Activated T-helper 17 cell treated with anti-CD3 and anti-CD28 coated beads, Interleukin-2, amount 50 U/mL, for 72 hours (primary cell): ENCODE measurements at regions not wholly inside any gene's neighbourhood (a gene's known extent, or its start where the extent isn't known, plus 50 kb on each side); places are given as distances from the start of the nearest gene placed in this dataset.
"Not testable (repeated sequence)": the region's sequence is repeated elsewhere in the genome, so short reads cannot be mapped to it uniquely, and the experiment has no call there.

ENCODE experiments used
- ATAC-seq: fragments of 150-1000 bp; cut with Tn5 transposase; replicated peaks from 2 replicates; pipeline ENCODE4 v1.10.0; 2021; ENCODE audit warnings: mild to moderate bottlenecking, moderate library complexity
- H3K27ac Mint-ChIP-seq: one replicate; pipeline ENCODE4 v1.8.0; 2022; ENCODE audit warnings: mixed read lengths
- H3K27me3 Mint-ChIP-seq: one replicate; pipeline ENCODE4 v1.8.0; 2022; ENCODE audit warnings: mixed read lengths
- H3K36me3 Mint-ChIP-seq: one replicate; pipeline ENCODE4 v1.8.0; 2022; ENCODE audit warnings: low read depth, mild to moderate bottlenecking, mixed read lengths
- H3K4me1 Mint-ChIP-seq: one replicate; pipeline ENCODE4 v1.8.0; 2022; ENCODE audit warnings: mixed read lengths
- H3K4me3 Mint-ChIP-seq: one replicate; pipeline ENCODE4 v1.8.0; 2022; ENCODE audit warnings: mild to moderate bottlenecking, mixed read lengths
- H3K9me3 Mint-ChIP-seq: one replicate; pipeline ENCODE4 v1.8.0; 2022; ENCODE audit warnings: mixed read lengths

DNA sequence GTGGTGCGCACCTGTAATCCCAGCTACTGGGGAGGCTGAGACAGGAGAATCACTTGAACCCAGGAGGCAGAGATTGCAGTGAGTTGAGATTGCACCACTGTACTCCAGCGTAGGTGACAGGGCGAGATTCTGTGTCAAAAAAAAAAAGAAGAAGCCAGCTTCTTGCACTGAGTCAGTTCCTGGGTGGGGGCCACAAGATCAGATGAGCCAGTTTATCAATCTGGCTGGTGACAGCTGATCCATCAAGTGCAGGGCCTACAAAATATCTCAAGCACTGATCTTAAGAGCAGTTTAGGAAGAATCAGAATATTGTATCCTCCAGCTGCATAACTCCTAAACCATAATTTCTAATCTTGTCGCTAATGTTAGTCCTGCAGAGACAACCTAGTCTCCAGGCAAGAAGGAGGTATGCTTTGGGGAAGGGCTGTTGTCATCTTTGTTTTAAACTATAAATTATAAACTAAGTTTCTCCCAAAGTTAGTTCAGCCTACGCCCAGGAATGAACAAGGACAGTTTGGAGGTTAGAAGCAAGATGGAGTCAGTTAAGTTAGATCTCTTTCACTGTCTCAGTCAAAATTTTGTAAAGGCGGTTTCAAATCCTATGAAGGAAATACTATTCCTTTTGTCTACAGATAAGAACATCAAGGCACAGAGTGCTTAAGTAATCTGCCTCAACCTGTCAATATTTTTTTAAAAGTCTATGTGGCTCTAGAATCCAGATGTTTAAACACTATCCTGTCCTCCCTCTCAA is 139.0 kb upstream of the NUDT4 start:
- H3K27ac Mint-ChIP-seq, H3K4me3 Mint-ChIP-seq, H3K9me3 Mint-ChIP-seq, H3K36me3 Mint-ChIP-seq, H3K27me3 Mint-ChIP-seq, H3K4me1 Mint-ChIP-seq, ATAC-seq: not testable (repeated sequence)

DNA sequence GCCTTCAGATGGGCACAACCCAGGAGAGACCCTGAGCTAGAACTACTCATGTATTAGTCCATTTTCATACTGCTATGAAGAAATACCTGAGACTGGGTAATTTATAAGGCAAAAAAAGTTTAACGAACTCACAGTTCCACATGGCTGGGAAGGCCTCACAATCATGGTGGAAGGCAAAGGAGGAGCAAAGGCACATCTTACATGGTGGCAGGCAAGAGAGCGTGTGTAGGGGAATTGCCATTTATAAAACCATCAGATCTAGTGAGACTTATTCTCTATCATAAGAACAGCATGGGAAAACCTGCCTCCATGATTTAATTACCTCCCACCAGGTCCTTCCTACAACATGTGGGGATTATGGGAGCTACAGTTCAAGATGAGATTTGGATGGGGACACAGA is 137.9 kb upstream of the NUDT4 start:
- not testable (repeated sequence) for H3K27me3 Mint-ChIP-seq, H3K36me3 Mint-ChIP-seq, H3K4me3 Mint-ChIP-seq, H3K27ac Mint-ChIP-seq, ATAC-seq, H3K9me3 Mint-ChIP-seq
- H3K4me1 Mint-ChIP-seq: peaks cover 16% of the 10 kb centered on the region

GRCh38 chr12:93242154-93242972 is 135.4 kb upstream of the NUDT4 start:
- Mint-ChIP-seq H3K4me3 (no peak overlapping the region), H3K4me1 (peaks cover 19% of the 10 kb centered on the region), H3K36me3 (no peaks in the 10 kb centered on the region), H3K9me3 (no peaks in the 10 kb centered on the region), H3K27ac (no peak overlapping the region), H3K27me3 (no peaks in the 10 kb centered on the region)
- no peak for ATAC-seq

DNA sequence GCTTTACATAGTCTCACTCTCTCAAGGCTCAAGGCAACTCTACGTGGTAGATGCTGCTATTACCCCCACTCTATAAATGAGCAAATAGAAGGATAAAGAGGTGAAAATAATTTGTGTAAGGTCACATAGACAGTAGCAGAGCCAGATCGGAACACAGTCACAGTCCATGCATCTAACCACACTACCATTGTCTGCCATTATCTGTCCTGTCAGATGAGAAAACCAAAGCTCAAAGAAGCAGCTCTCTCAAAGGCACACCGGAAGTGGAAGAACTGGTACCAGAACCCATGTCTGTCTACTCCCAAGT is 134.4 kb upstream of the NUDT4 start:
- Mint-ChIP-seq H3K36me3 (no peaks in the 10 kb centered on the region), H3K4me3 (no peak overlapping the region), H3K9me3 (no peaks in the 10 kb centered on the region), H3K27ac (no peak overlapping the region), H3K4me1 (peaks cover 22% of the 10 kb centered on the region), H3K27me3 (no peaks in the 10 kb centered on the region)
- ATAC-seq: no peak

DNA sequence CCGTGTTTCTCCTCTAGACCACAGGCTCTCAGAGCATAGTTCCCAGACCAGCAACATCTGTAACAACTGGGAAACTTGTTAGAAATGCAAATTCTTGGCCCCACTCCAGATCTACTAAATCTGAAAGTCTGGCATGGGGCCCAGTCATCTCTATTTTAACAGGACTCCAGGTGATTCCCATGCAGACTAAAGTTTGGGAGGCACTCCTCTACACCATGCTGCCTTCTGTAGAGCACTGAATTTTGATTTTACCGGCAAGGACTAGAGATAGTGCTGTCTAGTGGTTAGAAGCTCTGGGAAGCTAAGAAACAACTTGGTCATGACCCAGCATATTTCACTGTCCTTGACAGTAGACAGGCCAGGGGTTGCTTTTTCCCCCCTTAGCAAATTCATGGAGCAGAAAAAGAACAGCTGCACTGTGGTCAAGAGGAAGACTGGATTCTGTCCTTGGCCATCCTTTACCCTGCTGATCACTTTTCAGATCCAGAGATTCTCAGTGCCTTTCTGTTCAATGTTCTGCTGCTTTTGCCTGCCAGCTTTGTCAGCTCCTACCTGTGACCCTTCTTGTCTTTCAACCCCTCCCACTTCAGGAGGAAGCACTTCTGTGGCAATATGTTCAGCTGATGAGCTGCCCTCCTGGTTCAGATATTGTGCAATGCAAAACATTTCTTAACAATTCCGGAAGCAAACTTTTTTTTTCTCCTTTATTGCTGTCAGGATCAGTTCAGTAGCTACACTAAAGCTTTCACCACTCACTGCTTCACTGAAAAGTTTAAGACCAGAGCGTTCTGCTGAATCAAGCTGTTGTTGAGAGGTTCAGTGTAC is 133.8 kb upstream of the NUDT4 start:
- Mint-ChIP-seq H3K27me3 (no peaks in the 10 kb centered on the region), H3K4me1 (peaks cover 27% of the 10 kb centered on the region), H3K27ac (peak overlapping the region; percentile 65), H3K4me3 (peak overlapping the region; percentile 52), H3K9me3 (no peaks in the 10 kb centered on the region), H3K36me3 (no peaks in the 10 kb centered on the region)
- peak; percentile 31 for ATAC-seq

DNA sequence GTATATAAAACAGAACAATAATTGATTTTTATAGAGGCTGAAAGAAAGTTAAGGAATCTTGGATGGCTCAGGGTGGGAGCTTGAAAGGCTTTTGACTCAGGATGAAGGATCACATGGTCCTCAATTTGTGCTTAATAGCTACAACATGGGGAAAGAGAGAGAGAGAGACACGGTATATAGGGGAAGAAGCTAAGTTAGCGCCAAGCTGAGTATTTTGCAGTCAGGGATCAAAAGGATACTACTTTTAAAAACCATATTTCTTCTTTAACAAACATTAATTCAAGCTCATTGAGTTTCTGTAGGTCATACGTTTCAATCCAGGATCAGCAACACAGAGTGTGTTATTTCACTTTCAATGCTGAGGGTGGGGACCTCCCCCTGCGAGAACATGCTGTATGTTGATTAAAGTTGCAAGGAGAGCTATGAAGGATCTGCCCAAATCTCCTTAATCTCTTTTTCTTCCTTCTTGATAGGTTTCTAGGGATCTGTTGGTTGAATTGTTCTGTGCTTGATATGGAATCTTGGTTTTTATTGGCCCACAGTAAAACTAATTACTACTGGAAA is 133.1 kb upstream of the NUDT4 start:
- no peaks in the 10 kb centered on the region for H3K27me3 Mint-ChIP-seq
- H3K4me1 Mint-ChIP-seq: peaks cover 34% of the 10 kb centered on the region
- no peaks in the 10 kb centered on the region for H3K9me3 Mint-ChIP-seq
- peak overlapping the region; percentile 52 for H3K4me3 Mint-ChIP-seq
- peak; percentile 82 for ATAC-seq
- H3K36me3 Mint-ChIP-seq: no peaks in the 10 kb centered on the region
- peak overlapping the region; percentile 65 for H3K27ac Mint-ChIP-seq

GRCh38 chr12:93245543-93245942 is 132.2 kb upstream of the NUDT4 start:
- Mint-ChIP-seq H3K27me3 (no peaks in the 10 kb centered on the region), H3K4me1 (peaks cover 34% of the 10 kb centered on the region), H3K27ac (no peak overlapping the region), H3K36me3 (no peaks in the 10 kb centered on the region), H3K9me3 (no peaks in the 10 kb centered on the region), H3K4me3 (no peak overlapping the region)
- ATAC-seq: no peak

- Mint-ChIP-seq H3K27me3 (no peaks in the 10 kb centered on the region), H3K9me3 (no peaks in the 10 kb centered on the region), H3K36me3 (no peaks in the 10 kb centered on the region), H3K4me3 (no peak overlapping the region), H3K27ac (no peak overlapping the region), H3K4me1 (peaks cover 34% of the 10 kb centered on the region)
- ATAC-seq: no peak
Measured at GRCh38 chr12:93247313-93247991, 130.3 kb upstream of the NUDT4 start.

- H3K4me3 Mint-ChIP-seq: no peak overlapping the region
- H3K36me3 Mint-ChIP-seq: no peaks in the 10 kb centered on the region
- H3K4me1 Mint-ChIP-seq: peaks cover 15% of the 10 kb centered on the region
- no peaks in the 10 kb centered on the region for H3K27me3 Mint-ChIP-seq
- peaks cover 10% of the 10 kb centered on the region for H3K9me3 Mint-ChIP-seq
- no peak overlapping the region for H3K27ac Mint-ChIP-seq
- ATAC-seq: no peak
Measured at GRCh38 chr12:93252221-93252620, 125.5 kb upstream of the NUDT4 start.

GRCh38 chr12:93254911-93255310 is 122.8 kb upstream of the NUDT4 start:
- Mint-ChIP-seq H3K36me3 (no peaks in the 10 kb centered on the region), H3K27me3 (no peaks in the 10 kb centered on the region), H3K9me3 (peaks cover 10% of the 10 kb centered on the region), H3K27ac (no peak overlapping the region), H3K4me1 (no peaks in the 10 kb centered on the region), H3K4me3 (no peak overlapping the region)
- ATAC-seq: no peak

GRCh38 chr12:93256256-93256969 is 121.3 kb upstream of the NUDT4 start:
- Mint-ChIP-seq H3K36me3 (no peaks in the 10 kb centered on the region), H3K27ac (no peak overlapping the region), H3K4me3 (no peak overlapping the region), H3K4me1 (no peaks in the 10 kb centered on the region), H3K9me3 (peaks cover 10% of the 10 kb centered on the region), H3K27me3 (no peaks in the 10 kb centered on the region)
- no peak for ATAC-seq

DNA sequence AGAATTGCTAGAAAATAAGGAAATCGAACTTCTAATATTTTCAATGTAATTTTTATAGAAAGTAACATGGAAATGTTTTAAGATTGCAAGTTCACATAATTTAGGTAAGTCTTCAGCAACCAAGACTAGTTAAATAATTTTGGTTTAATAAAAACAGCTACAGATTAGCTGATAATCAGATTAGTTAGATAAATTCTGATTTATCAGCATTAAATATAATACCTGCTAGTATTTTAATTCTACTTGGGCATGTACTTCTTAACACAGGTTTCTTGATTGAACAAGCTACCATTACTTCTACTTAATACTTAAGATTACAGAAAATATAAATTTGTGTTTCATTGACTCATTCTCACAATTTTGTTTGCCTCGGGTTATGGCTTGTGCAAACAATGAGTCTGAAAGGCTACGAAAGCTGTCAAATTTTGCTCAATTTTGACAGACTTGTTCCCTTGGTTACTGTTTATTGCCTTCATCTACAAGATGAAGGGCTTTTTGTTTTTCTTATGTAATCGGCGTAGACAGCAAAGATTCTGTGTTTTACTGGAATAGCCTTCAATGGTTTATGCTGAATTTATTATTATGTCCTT is 116.1 kb upstream of the NUDT4 start:
- no peak for ATAC-seq
- H3K27ac Mint-ChIP-seq: no peak overlapping the region
- no peaks in the 10 kb centered on the region for H3K4me1 Mint-ChIP-seq
- H3K36me3 Mint-ChIP-seq: no peaks in the 10 kb centered on the region
- H3K4me3 Mint-ChIP-seq: no peak overlapping the region
- H3K9me3 Mint-ChIP-seq: no peaks in the 10 kb centered on the region
- H3K27me3 Mint-ChIP-seq: peaks cover 3% of the 10 kb centered on the region

DNA sequence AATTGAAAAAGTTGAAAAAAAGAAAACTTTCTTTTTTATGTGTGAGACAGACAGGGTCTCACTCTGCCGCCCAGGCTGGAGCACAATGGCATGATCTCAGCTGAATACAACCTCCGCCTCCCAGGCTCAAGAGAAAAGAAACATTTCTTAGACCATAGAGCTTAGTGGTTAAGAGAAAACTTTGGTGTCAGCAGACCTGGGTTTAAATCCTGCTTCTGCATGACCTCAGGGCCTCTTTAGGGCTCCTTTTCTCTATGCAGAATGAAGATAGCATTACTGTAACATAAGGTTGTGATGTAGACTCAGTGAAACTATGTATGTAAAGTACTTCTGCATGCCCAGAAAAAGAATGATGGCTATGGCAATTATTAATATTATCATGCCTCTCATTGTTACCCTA is 104.7 kb upstream of the NUDT4 start:
- no peak for ATAC-seq
- Mint-ChIP-seq H3K4me3 (no peak overlapping the region), H3K9me3 (no peaks in the 10 kb centered on the region), H3K27ac (no peak overlapping the region), H3K27me3 (no peaks in the 10 kb centered on the region), H3K4me1 (no peaks in the 10 kb centered on the region), H3K36me3 (no peaks in the 10 kb centered on the region)
